HG03469 (cell line): ENCODE measurements at regions not wholly inside any gene's neighbourhood (a gene's known extent, or its start where the extent isn't known, plus 50 kb on each side); places are given as distances from the start of the nearest gene placed in this dataset.
"Not testable (repeated sequence)": the region's sequence is repeated elsewhere in the genome, so short reads cannot be mapped to it uniquely, and the experiment has no call there.

Source experiments
- ATAC-seq: cut with Tn5 transposase; IDR thresholded peaks from one replicate; pipeline ENCODE4 v1.9.1; 2021; ENCODE audit warnings: mild to moderate bottlenecking, moderate library complexity, moderate number of reproducible peaks; ENCODE audit not compliant: unreplicated experiment

GRCh38 chr4:112085156-112086035 lies 59.9 kb upstream of the FAM241A start:
- ATAC-seq = no peak

GRCh38 chr4:112086036-112086434 lies 59.2 kb upstream of the FAM241A start:
- ATAC-seq = no peak

- not testable (repeated sequence) for ATAC-seq
Measured at GRCh38 chr4:112086661-112087060, 58.6 kb upstream of the FAM241A start.

GRCh38 chr4:112092330-112092729 lies 52.9 kb upstream of the FAM241A start:
- not testable (repeated sequence) for ATAC-seq

GRCh38 chr4:112093636-112094202 lies 51.5 kb upstream of the FAM241A start:
- no peak for ATAC-seq

- no peak for ATAC-seq
Measured at GRCh38 chr4:112094330-112094729, 50.9 kb upstream of the FAM241A start.
